Kidney tubule cell (primary cell): ENCODE measurements at regions not wholly inside any gene's neighbourhood (a gene's known extent, or its start where the extent isn't known, plus 50 kb on each side); places are given as distances from the start of the nearest gene placed in this dataset.
A peak's percentile ranks its signal among the peaks of the same experiment; 100 is the strongest.

ENCODE experiments used
- DNase-seq: peaks from one replicate; pipeline ENCODE4 v3.0.0-alpha.2; 2018; ENCODE audit warnings: low spot score

- DNase-seq = peak; percentile 17
These were observed 125.9 kb upstream of the FSTL4 start for GRCh38 chr5:133738271-133738670.

GRCh38 chr5:133736512-133736911 lies 124.2 kb upstream of the FSTL4 start:
- no peak for DNase-seq

GRCh38 chr5:133735346-133735745 lies 123.0 kb upstream of the FSTL4 start:
- DNase-seq = peak; percentile 56

GRCh38 chr5:133734916-133735315 lies 122.6 kb upstream of the FSTL4 start:
- no peak for DNase-seq

- no peak for DNase-seq
These were observed 120.2 kb upstream of the FSTL4 start for GRCh38 chr5:133732536-133732935.

GRCh38 chr5:133731951-133732350 lies 119.6 kb upstream of the FSTL4 start:
- no peak for DNase-seq

GRCh38 chr5:133730866-133731265 lies 118.5 kb upstream of the FSTL4 start:
- DNase-seq = no peak

- no peak for DNase-seq
These were observed 118.0 kb upstream of the FSTL4 start for GRCh38 chr5:133730346-133730745.

- DNase-seq = no peak
These were observed 117.5 kb upstream of the FSTL4 start for GRCh38 chr5:133729800-133730199.

- DNase-seq = no peak
These were observed 116.1 kb upstream of the FSTL4 start for GRCh38 chr5:133728475-133728874.

- DNase-seq = no peak
These were observed 115.3 kb upstream of the FSTL4 start for GRCh38 chr5:133727636-133728035.

GRCh38 chr5:133723651-133724366 lies 111.5 kb upstream of the FSTL4 start:
- no peak for DNase-seq

- no peak for DNase-seq
These were observed 110.8 kb upstream of the FSTL4 start for GRCh38 chr5:133723126-133723525.

- DNase-seq = no peak
These were observed 109.0 kb upstream of the FSTL4 start for GRCh38 chr5:133721365-133721764.

- no peak for DNase-seq
These were observed 106.1 kb upstream of the FSTL4 start for GRCh38 chr5:133718457-133718856.

GRCh38 chr5:133716532-133717183 lies 104.3 kb upstream of the FSTL4 start:
- no peak for DNase-seq

- DNase-seq = no peak
These were observed 103.3 kb upstream of the FSTL4 start for GRCh38 chr5:133715616-133716015.

GRCh38 chr5:133715216-133715615 lies 102.9 kb upstream of the FSTL4 start:
- DNase-seq = no peak

GRCh38 chr5:133714161-133714915 lies 102.0 kb upstream of the FSTL4 start:
- no peak for DNase-seq

GRCh38 chr5:133713751-133714150 lies 101.4 kb upstream of the FSTL4 start:
- no peak for DNase-seq

- no peak for DNase-seq
These were observed 100.9 kb upstream of the FSTL4 start for GRCh38 chr5:133713209-133713608.

GRCh38 chr5:133712562-133712961 lies 100.2 kb upstream of the FSTL4 start:
- no peak for DNase-seq

GRCh38 chr5:133709209-133709725 lies 96.9 kb upstream of the FSTL4 start:
- no peak for DNase-seq
